ENCODE measurements at regions not wholly inside any gene's neighbourhood (a gene's known extent, or its start where the extent isn't known, plus 50 kb on each side); places are given as distances from the start of the nearest gene placed in this dataset.
"Not testable (repeated sequence)": the region's sequence is repeated elsewhere in the genome, so short reads cannot be mapped to it uniquely, and the experiment has no call there.

DNA sequence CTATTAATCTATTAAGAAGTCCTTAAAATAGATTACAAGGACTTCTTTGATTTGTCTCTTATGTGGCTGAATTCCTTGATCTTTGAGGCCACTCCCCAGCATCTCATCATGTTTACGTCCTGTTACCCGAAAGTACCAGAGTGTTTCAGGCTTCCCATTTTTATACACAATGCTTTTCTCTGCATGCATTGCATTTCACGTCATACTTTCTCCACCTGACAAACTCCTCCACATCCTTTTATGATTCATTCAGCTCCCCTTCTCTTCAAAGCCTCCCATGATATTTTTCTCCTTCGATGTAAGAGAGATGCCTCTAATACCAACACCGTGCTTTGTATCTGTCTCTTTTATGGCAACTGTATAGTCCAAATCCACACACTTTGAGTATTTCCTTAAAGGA, 379.0 kb upstream of the CRIM1 start:
- Histone ChIP-seq H3K9me3 (ENCODE audit: control insufficient read depth, low read length) (no peaks in the 10 kb centered on the region), H3K4me1 (ENCODE audit: control insufficient read depth, insufficient read depth, low read length, poor library complexity, severe bottlenecking) (no peaks in the 10 kb centered on the region), H3K27me3 (replicated peaks; ENCODE audit: control insufficient read depth, insufficient read depth, low read length, poor library complexity, severe bottlenecking) (no peaks in the 10 kb centered on the region), H3K36me3 (ENCODE audit: control insufficient read depth, insufficient read depth, low read length) (no peaks in the 10 kb centered on the region), H3K4me3 (ENCODE audit: insufficient read depth, low read depth, low read length, poor library complexity, severe bottlenecking) (no peak overlapping the region), H3K27ac (ENCODE audit: insufficient read depth, low read length, poor library complexity, severe bottlenecking) (no peak overlapping the region)
- DNase-seq, result no peak

DNA sequence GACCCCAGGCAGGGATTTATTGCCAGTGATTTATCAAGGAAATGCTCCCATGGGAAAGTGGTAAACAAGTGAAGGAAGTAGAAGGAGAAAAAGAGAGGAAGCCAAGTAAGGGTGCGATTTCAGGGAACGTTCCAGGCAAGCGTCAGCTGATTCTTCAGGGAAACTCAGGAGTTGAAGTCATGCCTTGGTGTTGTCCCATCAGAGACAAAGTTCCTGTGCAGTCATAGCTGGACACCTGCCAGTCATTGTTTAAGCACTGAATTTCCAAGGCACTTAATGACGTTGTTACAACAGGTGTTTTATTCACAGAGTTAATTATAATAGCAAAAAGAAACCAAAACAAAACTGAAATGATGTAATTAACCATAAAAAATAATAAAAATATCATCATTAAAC, 381.8 kb upstream of the CRIM1 start:
- no peaks in the 10 kb centered on the region for H3K27me3 ChIP-seq (replicated peaks; ENCODE audit: control insufficient read depth, insufficient read depth, low read length, poor library complexity, severe bottlenecking)
- H3K4me3 ChIP-seq (ENCODE audit: insufficient read depth, low read depth, low read length, poor library complexity, severe bottlenecking), result no peak overlapping the region
- no peak overlapping the region for H3K27ac ChIP-seq (ENCODE audit: insufficient read depth, low read length, poor library complexity, severe bottlenecking)
- no peaks in the 10 kb centered on the region for H3K9me3 ChIP-seq (ENCODE audit: control insufficient read depth, low read length)
- no peak for DNase-seq
- no peaks in the 10 kb centered on the region for H3K4me1 ChIP-seq (ENCODE audit: control insufficient read depth, insufficient read depth, low read length, poor library complexity, severe bottlenecking)
- H3K36me3 ChIP-seq (ENCODE audit: control insufficient read depth, insufficient read depth, low read length), result no peaks in the 10 kb centered on the region

DNA sequence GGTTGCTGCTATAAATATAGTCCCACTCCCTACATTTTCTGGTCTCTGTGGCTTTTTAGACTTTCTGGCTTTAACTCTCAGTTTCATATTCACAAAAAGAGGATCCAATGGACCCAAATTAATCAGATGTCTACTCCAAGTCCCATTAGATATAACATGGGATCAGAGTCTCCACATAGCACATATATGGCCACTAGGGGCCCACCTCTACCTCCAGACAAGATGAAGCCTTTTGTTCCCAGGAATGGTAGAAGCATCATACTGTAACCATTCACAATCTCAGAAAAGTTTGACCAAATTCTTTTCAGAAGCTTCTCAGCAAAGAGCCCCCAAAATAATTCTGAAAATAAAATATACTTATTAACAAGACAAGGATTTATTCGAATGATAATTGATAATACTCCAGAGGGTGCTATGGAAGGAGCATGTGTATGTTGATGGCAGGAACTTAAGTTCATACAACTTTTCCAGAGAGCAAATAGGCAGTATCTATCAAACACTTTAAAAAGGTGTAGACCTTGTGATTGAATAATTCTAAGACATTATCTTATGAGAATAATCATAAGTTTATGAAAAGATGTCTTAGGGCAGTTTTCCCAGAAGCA, 382.3 kb upstream of the CRIM1 start:
- no peak overlapping the region for H3K4me3 ChIP-seq (ENCODE audit: insufficient read depth, low read depth, low read length, poor library complexity, severe bottlenecking)
- no peaks in the 10 kb centered on the region for H3K27me3 ChIP-seq (replicated peaks; ENCODE audit: control insufficient read depth, insufficient read depth, low read length, poor library complexity, severe bottlenecking)
- no peaks in the 10 kb centered on the region for H3K9me3 ChIP-seq (ENCODE audit: control insufficient read depth, low read length)
- H3K4me1 ChIP-seq (ENCODE audit: control insufficient read depth, insufficient read depth, low read length, poor library complexity, severe bottlenecking), result no peaks in the 10 kb centered on the region
- H3K27ac ChIP-seq (ENCODE audit: insufficient read depth, low read length, poor library complexity, severe bottlenecking), result no peak overlapping the region
- no peak for DNase-seq
- H3K36me3 ChIP-seq (ENCODE audit: control insufficient read depth, insufficient read depth, low read length), result no peaks in the 10 kb centered on the region

DNA sequence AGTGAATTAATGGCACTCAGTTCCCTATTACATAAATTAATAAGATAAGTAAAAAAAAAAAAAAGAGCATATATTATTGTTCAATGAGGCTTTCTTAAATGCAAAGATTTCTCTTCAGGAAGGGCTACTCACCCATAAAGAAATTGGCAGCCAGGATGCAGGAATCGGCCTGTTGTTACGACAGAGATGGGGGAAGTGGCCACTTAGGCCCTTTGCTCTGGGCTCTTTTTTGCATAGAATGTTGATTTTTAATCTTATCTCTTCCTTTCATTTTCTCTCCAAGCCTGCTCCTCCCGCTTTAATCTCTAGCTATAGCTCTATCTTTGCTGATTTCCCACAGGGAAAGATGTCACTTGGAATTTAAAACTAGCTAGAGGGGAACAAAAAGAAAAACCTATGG, 391.8 kb upstream of the CRIM1 start:
- no peaks in the 10 kb centered on the region for H3K4me1 ChIP-seq (ENCODE audit: control insufficient read depth, insufficient read depth, low read length, poor library complexity, severe bottlenecking)
- no peaks in the 10 kb centered on the region for H3K36me3 ChIP-seq (ENCODE audit: control insufficient read depth, insufficient read depth, low read length)
- no peaks in the 10 kb centered on the region for H3K27me3 ChIP-seq (replicated peaks; ENCODE audit: control insufficient read depth, insufficient read depth, low read length, poor library complexity, severe bottlenecking)
- no peak for DNase-seq
- no peak overlapping the region for H3K27ac ChIP-seq (ENCODE audit: insufficient read depth, low read length, poor library complexity, severe bottlenecking)
- H3K4me3 ChIP-seq (ENCODE audit: insufficient read depth, low read depth, low read length, poor library complexity, severe bottlenecking), result no peak overlapping the region
- H3K9me3 ChIP-seq (ENCODE audit: control insufficient read depth, low read length), result no peaks in the 10 kb centered on the region

DNA sequence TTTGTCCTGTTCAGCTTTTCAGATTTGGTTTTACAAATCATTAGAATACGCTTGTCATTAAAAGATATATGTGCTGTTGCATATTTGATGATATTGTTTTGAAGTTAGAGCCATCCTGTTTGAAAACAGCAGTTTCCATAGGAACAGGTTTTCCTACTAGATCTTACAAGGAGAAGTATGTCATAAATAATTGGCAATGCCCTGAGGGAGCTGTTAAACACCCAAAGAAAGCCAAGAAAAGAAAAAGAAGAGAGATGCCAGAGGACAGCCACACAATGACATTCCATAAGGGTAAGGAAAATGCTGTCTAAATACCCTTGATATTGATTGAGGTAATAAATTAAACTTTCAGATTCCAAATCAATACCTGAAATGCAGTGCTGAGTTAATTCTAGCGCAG, 392.2 kb upstream of the CRIM1 start:
- no peak overlapping the region for H3K27ac ChIP-seq (ENCODE audit: insufficient read depth, low read length, poor library complexity, severe bottlenecking)
- no peak overlapping the region for H3K4me3 ChIP-seq (ENCODE audit: insufficient read depth, low read depth, low read length, poor library complexity, severe bottlenecking)
- no peak for DNase-seq
- no peaks in the 10 kb centered on the region for H3K27me3 ChIP-seq (replicated peaks; ENCODE audit: control insufficient read depth, insufficient read depth, low read length, poor library complexity, severe bottlenecking)
- no peaks in the 10 kb centered on the region for H3K4me1 ChIP-seq (ENCODE audit: control insufficient read depth, insufficient read depth, low read length, poor library complexity, severe bottlenecking)
- no peaks in the 10 kb centered on the region for H3K36me3 ChIP-seq (ENCODE audit: control insufficient read depth, insufficient read depth, low read length)
- no peaks in the 10 kb centered on the region for H3K9me3 ChIP-seq (ENCODE audit: control insufficient read depth, low read length)

DNA sequence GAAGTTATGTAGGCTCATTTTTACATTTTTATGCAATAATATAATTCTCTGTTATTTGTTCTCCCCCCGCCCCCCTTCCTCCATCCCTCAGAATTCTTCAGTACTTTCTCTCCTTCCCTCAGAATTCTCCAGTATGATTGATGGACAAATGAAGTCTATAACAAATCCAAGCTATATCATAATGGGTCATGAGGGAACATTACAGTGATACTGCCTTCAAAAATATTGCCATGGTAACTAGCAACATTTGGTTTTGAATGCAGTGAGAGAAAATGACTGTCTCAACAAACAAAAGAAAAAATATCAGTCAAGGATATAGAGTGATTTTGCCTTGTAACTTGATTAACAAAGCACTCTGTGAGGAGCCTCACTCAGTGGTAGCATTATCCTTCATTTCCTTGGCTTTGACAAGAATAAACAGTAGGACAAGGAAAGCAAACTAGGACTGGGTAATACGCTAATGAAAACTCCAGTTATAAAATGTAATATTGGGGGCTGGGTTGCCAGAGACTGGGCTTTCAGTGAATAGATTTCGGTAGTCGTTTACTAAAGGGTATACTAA, 392.9 kb upstream of the CRIM1 start:
- Histone ChIP-seq H3K4me1 (ENCODE audit: control insufficient read depth, insufficient read depth, low read length, poor library complexity, severe bottlenecking) (no peaks in the 10 kb centered on the region), H3K36me3 (ENCODE audit: control insufficient read depth, insufficient read depth, low read length) (no peaks in the 10 kb centered on the region), H3K27ac (ENCODE audit: insufficient read depth, low read length, poor library complexity, severe bottlenecking) (no peak overlapping the region), H3K27me3 (replicated peaks; ENCODE audit: control insufficient read depth, insufficient read depth, low read length, poor library complexity, severe bottlenecking) (no peaks in the 10 kb centered on the region), H3K4me3 (ENCODE audit: insufficient read depth, low read depth, low read length, poor library complexity, severe bottlenecking) (no peak overlapping the region), H3K9me3 (ENCODE audit: control insufficient read depth, low read length) (no peaks in the 10 kb centered on the region)
- no peak for DNase-seq

DNA sequence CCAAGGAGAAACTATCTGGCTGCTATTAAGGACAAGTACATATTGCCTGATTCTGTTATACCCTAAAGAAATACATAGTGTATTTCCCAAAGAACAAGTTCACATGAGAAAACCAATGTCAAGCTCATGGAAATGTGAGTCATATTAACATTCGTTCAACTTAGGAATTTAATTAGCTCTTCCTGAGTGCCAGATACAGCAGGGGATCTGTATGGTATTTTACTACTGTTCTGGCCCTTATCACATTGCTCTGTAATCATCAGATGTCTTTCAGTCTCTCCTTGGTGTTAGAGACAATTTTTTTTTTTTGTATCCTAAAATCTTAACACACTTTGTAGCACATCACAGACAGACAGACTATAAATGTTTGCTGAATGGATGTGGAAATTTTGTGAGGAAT, 395.0 kb upstream of the CRIM1 start:
- DNase-seq, result no peak
- Histone ChIP-seq H3K36me3 (ENCODE audit: control insufficient read depth, insufficient read depth, low read length) (no peaks in the 10 kb centered on the region), H3K27me3 (replicated peaks; ENCODE audit: control insufficient read depth, insufficient read depth, low read length, poor library complexity, severe bottlenecking) (no peaks in the 10 kb centered on the region), H3K4me3 (ENCODE audit: insufficient read depth, low read depth, low read length, poor library complexity, severe bottlenecking) (no peak overlapping the region), H3K27ac (ENCODE audit: insufficient read depth, low read length, poor library complexity, severe bottlenecking) (no peak overlapping the region), H3K4me1 (ENCODE audit: control insufficient read depth, insufficient read depth, low read length, poor library complexity, severe bottlenecking) (no peaks in the 10 kb centered on the region), H3K9me3 (ENCODE audit: control insufficient read depth, low read length) (no peaks in the 10 kb centered on the region)

DNA sequence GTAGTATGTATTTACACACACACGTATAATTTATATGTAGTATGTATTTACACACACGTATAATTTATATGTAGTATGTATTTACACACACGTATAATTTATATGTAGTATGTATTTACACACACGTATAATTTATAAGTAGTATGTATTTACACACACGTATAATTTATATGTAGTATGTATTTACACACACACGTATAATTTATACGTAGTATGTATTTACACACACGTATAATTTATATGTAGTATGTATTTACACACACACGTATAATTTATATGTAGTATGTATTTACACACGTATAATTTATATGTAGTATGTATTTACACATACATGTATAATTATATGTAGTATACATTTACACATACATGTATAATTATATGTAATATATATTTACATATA, 398.5 kb upstream of the CRIM1 start:
- not testable (repeated sequence) for H3K27ac ChIP-seq (ENCODE audit: insufficient read depth, low read length, poor library complexity, severe bottlenecking); H3K9me3 ChIP-seq (ENCODE audit: control insufficient read depth, low read length); H3K4me3 ChIP-seq (ENCODE audit: insufficient read depth, low read depth, low read length, poor library complexity, severe bottlenecking); H3K36me3 ChIP-seq (ENCODE audit: control insufficient read depth, insufficient read depth, low read length); DNase-seq; H3K27me3 ChIP-seq (replicated peaks; ENCODE audit: control insufficient read depth, insufficient read depth, low read length, poor library complexity, severe bottlenecking); H3K4me1 ChIP-seq (ENCODE audit: control insufficient read depth, insufficient read depth, low read length, poor library complexity, severe bottlenecking)

DNA sequence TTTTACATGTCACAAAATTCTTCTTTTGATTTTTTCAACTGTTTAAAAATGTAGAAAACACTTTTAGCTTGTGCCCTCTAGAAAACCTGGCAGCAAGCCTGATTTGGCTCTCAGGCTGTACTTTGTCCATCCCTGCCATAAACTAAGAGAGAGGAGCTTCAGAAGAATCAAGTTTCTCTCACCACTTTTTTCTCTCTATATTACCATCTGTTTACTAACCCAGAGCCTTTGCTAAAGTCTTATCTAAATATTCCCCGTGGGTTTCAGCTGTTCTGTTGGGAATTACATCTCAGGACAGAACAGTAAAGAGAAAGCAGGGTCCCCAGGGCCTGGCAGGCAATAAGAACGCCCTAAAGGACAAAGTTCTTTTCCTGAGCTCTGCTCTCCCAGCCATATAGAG, 409.1 kb upstream of the CRIM1 start:
- Histone ChIP-seq H3K27ac (ENCODE audit: insufficient read depth, low read length, poor library complexity, severe bottlenecking) (no peak overlapping the region), H3K27me3 (replicated peaks; ENCODE audit: control insufficient read depth, insufficient read depth, low read length, poor library complexity, severe bottlenecking) (no peaks in the 10 kb centered on the region), H3K4me3 (ENCODE audit: insufficient read depth, low read depth, low read length, poor library complexity, severe bottlenecking) (no peak overlapping the region), H3K36me3 (ENCODE audit: control insufficient read depth, insufficient read depth, low read length) (no peaks in the 10 kb centered on the region), H3K4me1 (ENCODE audit: control insufficient read depth, insufficient read depth, low read length, poor library complexity, severe bottlenecking) (no peaks in the 10 kb centered on the region), H3K9me3 (ENCODE audit: control insufficient read depth, low read length) (no peaks in the 10 kb centered on the region)
- no peak for DNase-seq

DNA sequence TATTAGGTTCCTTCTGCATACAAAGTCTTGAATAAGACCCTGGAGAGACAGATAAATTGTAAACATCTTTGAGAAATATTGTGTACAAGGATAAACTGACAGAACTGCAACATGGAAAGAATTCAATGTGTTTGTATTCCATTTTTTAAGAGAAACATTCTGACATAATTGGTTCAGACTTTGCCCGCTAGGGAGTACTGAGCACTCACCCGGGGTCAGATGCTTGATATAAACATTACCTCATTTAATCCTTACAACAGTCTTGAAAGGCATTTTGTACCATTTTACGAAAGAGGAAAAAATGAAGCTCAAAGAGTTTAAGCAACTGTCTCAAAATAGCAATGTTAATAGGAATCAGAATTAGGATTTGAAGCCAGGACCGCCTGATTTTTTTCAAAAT, 416.7 kb upstream of the CRIM1 start:
- no peak for DNase-seq
- no peaks in the 10 kb centered on the region for H3K27me3 ChIP-seq (replicated peaks; ENCODE audit: control insufficient read depth, insufficient read depth, low read length, poor library complexity, severe bottlenecking)
- H3K27ac ChIP-seq (ENCODE audit: insufficient read depth, low read length, poor library complexity, severe bottlenecking), result no peak overlapping the region
- H3K9me3 ChIP-seq (ENCODE audit: control insufficient read depth, low read length), result no peaks in the 10 kb centered on the region
- H3K4me3 ChIP-seq (ENCODE audit: insufficient read depth, low read depth, low read length, poor library complexity, severe bottlenecking), result no peak overlapping the region
- no peaks in the 10 kb centered on the region for H3K36me3 ChIP-seq (ENCODE audit: control insufficient read depth, insufficient read depth, low read length)
- H3K4me1 ChIP-seq (ENCODE audit: control insufficient read depth, insufficient read depth, low read length, poor library complexity, severe bottlenecking), result no peaks in the 10 kb centered on the region
